CD4-positive, alpha-beta T cell treated with Interleukin-6 for 4 hours (primary cell): ENCODE measurements at regions not wholly inside any gene's neighbourhood (a gene's known extent, or its start where the extent isn't known, plus 50 kb on each side); places are given as distances from the start of the nearest gene placed in this dataset.
"Not testable (repeated sequence)": the region's sequence is repeated elsewhere in the genome, so short reads cannot be mapped to it uniquely, and the experiment has no call there.

Source experiments
- DNase-seq: peaks from one replicate; pipeline ENCODE4 v3.0.0-alpha.2; 2020; ENCODE audit warnings: mixed read lengths

DNA sequence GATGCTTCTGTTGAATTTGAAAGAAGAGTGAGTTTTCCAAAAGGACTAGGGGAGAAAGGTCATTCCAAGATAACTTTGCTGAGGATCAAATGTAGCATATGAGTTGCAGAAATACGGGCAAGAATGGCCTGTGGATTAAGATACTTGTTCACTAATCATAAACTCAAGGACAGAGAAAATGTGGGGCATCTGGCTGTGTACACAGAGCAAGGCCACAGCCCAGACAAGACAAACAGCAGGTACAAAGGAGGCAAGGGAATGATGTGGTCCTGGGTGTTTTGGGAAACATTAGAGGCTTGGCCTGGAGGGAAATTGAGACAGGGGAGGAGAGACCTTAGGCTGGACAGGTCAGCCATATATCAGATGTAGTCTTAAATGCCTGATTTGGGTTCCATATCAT, 254.8 kb downstream of the TTC32 start:
- no peak for DNase-seq

DNA sequence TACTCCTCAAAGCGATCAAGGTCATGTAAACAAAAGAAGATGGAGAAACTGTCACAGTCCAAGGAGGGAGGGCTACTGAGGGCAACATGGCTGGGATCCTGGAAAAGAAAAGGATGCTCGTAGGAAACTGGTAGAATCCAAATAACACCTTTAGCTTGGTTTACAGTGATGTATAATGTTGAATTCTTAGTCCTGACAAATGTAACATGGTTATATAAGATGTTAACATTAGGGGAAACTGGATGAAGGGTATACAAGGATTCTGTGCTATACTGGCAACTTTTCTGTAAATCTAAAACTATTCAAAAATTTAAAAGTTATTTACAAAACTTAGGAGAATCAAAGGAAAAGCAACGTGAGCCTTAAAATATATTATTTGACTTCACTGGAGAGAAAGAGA, 257.0 kb downstream of the TTC32 start:
- no peak for DNase-seq

DNA sequence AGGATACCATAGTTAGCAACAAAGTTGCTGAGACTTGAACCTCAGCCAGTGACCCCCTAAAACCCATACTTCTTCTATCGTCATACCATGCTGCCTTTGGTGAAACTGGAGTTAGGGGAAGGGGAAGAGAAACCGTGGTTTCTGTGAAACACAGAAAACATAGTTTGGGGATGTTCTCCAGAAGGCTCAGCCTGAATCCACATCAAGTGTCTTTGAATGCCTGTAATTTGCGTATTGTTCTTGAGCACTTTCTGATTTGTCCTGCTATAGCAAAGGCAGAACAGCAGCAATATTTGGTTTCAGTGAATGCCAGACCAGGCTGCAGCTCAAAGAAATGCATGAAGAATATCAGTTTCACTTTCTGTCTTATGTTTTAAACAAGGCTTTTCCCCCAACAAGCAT, 258.7 kb downstream of the TTC32 start:
- no peak for DNase-seq

DNA sequence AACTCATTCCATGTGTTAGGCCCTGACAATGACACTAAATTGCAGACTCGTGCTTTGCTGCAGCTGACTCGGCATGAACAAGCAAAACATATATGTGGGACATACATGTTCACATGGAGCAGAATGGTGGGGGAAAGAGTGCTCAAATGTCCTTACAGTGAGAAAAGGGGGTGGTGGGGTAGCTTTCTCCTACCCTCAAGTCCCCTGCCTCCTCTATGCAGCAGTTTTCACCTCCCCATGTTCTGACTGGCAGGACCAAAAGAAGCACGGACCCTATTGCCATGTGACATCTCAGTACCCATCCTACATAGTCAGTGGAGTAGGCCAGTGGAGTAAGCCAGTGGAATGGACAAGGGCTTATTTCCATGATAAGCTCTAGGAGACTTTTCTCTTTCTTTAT, 259.3 kb downstream of the TTC32 start:
- DNase-seq, result no peak

DNA sequence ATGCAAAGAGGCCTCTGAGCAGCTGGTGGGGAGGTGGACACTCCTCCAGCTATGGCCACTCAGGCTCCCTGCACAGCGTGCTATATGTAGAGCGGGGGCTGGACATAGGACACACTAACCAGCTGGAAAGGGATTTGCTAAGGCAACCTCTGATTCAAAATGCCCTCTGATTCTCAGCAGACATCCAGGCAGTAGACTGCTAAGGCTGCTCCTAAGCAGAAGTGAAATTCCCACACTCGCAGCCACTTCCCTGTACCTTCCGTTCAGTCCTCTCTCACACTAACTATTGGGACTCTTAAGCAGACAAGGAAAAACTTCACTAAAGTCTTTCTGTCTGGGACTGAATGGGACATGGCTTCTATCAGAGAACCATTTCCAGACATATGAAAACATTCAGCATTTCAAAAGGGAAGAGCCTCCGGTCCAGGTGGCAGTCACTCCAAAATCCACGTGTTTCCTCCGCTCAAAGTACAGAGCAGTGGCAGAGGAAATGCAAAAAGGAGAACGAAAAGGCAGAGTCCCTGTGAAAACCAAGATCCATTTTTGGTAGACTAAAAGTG, 265.8 kb downstream of the TTC32 start:
- no peak for DNase-seq

DNA sequence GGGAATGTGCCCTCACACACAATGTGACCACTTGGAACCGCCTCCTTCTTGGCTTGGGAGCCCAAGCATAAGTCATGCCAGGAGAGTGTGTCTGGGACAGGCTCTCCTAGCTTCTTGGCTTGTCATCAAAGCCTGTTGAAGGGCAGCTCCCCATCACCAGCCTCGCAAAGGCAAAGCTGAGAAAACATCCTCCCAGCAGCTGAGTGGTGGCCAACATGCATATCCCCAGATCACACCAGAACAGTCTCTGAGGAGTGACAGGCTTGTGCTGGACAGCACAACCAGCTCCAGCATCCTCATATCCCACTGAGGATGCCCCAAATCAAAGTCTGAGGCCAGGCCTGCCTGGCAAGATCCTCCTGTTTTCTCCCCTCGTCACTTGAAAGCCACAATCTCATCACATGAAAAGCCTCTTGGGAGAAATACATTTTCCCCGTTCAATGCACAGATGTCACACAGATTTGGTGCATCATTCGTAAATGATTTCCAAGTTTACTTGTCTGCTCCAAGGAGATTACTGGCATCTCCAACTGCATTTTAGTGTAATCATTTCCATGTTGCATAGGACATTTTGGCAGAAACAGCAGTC, 269.3 kb downstream of the TTC32 start:
- no peak for DNase-seq

DNA sequence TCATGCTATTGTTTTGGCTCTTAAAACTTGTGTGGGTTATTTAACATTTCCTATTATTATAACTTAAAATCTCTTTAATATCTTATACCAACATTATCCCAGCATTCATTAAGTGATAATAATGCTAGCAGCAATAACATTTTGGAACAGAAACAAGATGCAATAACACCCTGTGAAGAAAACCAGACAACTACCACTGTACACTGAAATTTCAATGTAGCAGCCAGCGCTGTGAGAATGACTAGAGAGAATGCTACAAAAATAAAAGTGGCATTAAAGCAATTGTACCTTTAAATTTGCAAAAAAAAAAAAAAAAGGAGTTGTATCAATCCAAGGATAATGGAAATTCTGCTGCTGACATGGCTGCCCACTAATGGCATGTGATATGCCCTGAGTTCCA, 269.9 kb downstream of the TTC32 start:
- no peak for DNase-seq

DNA sequence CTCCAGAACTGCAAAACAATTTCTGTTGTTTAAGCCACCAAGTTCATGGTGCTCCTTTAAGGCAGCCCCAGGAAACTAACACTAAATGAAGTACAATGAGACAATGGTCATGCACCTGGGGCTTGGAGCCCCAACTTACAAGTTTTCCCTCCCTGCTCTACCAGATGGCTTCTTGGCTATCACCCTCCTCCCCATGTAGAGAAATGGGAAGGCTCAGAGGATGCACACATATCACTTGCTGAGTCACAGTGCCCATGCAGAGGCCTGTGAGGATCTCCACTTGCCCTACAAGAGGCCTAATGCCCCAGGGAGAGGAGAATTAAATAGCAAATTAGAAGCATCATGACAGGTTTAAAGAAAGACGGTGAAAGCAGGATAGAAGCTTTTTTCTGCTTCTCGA, 270.9 kb downstream of the TTC32 start:
- no peak for DNase-seq

DNA sequence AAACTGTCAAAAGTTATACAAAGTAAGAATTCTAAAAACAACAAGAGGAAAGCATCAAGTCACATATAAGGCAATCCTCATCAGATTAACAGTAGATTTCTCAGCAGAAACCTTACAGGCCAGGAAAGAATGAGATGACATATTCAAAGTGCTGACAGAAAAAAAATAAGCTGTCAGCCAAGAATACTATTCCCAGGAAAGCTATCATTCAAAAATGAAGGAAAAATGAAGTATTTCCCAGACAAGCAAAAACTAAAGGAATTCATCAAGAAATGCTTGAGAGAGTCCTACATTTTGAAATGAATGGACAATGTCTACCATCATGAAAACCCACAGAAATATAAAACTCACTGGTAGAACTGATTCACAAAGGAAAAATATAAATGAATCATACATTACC, 268.9 kb upstream of the OSR1 start:
- no peak for DNase-seq

DNA sequence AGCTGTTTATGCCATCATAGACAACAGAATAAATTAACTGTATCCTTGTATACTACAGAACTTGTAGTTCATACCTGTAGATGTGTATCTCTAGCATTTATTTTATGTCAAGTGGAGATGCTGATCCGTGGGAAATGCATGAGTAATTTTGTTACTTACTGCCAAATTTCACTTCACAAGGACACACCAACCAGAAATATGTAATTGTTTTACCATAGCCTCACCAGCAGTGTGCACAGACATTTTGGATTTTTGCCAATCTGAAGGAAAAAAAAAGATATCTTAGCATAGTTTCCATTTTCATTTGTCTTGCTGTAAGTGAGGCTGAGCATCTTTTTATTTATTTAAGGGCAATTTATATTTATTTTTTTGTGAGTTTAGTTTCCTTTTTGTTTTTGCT, 265.1 kb upstream of the OSR1 start:
- no peak for DNase-seq

DNA sequence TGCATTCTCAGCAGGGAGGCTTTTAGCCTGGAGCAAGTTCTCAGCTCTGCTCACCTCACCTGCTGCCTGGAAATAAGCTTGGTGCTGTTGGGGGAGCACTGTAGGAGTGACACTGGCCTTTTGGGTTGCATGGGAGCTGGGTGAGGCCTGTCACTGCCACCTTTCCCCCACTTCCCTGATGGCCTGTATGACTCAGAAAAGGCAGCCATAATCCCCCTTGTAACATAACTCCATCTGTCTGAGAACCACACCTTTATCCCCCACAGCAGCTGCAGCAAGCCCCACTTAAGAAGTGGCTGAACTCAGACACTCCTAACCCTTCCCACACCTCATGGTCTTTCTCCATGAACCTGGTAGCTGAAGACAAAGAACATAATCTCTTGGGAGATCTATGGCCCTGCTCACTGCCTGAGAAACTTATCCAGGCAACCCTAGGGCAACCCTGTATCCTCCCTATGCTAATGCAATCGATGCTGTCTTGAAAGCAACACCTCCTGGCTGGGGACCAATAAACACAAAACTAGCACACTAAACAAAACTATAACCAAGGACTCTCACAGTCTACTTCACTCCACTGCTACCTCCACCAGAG, 258.9 kb upstream of the OSR1 start:
- DNase-seq, result no peak

DNA sequence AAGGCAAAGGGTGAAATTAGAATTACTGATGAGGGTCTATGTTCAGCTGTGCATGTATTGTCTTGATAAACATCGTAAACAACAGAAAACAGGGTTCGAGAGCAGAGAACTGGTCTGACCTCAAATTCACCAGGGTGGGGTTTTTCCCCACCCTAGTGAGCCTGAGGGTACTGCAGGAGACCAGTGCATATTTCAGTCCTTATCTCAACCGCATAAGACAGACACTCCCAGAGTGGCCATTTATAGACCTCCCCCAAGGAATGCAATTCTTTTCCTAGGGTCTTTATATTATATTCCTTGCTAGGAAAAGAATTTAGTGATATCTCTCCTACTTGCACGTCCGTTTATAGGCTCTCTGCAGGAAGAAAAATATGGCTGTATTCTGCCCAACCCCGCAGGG, 257.0 kb upstream of the OSR1 start:
- DNase-seq, result not testable (repeated sequence)

DNA sequence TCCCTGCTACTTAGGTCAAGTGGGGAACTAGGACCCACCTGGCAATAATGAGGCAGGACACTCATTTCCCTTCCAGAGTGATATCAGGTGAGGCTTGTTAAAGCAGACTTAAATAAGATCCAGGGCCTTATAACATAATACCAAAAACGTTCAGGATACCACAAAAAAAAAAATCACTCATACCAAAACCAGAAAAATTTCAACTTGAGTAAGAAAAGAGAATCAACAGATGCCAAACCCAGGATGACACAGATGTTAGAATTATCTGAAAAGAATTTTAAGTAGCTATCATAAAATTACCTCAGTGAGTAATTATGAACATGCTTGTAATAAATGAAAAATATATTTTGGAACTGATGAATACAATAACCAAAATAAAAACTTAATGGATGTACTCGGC, 255.6 kb upstream of the OSR1 start:
- no peak for DNase-seq

DNA sequence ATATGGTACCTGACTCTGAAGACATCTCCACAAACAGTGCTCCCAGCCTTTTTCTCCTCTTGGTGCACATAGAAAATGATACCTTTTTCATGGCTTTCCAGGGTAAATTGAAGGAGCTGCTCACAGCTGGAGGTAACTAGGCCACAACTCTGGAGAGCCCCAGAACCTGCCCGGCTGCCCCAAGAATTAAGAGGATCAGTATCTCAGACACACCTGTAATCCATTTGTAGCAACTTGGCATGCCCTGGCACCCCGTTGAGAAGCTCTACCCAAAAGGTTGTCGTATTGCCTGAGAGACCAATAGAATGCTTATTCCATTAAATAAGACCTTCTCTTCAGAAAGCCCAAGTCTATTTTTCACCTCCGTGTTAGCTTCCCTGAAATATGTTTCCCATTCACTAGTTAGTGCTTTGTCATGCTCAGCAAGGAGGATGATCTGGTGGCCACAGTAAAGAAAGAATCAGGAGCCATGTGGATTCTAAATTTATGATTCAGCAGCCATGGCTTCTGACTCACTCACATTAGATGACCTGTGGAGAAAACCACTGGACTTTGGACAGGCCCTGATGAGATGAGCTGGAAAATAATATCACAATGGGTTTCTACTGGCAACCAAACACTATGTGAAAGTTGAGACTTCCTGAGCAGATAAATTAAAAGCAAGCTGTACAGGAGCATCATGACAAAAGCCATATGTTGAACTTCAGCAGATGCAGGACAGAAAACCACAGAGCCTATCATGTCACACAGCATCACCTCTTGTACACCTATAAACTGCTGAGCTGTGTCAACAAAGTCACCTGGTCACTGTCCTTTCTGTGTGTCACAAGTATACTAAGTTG, 253.3 kb upstream of the OSR1 start:
- DNase-seq, result no peak

DNA sequence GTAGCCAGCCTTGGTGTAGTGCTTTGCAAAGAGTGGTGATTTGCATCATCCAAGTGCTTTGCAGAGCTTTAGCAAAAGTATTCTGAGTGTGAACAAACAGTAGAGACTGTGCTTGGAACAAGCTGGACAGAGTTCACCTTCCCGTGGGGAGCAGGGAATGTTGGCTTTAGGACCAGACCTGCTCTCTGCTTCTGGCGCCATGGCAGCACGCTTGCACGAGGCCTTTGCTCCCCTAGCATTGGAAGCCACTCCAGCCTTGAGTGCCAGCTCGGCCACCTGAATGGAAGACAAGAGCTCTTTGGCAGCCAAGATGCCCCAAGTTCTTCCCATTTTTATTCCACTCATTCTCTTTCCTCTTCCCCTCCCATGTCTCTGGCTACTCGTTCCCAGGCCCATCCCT, 250.8 kb upstream of the OSR1 start:
- DNase-seq, result no peak

DNA sequence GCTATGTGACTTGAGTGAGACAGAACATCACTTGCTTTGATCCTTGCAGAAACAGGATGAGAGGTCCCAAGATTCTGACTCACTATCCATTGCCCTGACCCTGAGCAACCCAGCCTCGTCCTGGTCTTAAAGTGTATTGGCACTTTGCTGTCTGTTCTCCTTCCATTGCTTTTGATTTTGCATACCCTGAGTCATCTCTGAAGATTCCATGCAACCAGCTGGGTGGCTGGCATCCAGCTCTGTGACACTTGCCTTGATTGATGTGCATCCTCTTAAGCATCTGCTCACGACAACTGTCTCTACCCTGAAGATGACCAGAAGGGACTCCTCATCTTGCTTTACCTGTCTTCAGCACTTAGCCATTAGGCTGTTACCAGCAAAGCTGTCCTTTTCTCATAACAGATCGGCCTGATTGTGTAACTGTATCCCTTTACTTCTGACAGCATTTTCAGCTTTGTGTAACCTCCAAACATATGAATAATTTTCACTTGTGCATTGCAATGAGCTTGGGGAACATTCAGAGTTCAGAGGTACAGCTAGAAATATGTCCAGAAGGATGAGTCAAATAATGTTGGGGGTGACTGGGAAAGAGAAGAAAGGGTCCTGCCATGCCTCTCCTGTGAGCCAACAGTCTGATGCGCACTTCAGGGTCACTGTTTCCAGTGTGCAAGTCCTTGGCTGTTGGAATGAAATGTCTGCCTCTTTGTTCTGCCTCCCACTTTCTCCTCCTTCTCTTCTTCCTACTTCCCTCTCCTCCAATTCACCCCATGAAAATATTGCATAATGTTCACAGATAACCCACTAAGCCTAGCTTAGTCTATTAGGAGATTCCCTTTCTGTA, 249.7 kb upstream of the OSR1 start:
- no peak for DNase-seq

DNA sequence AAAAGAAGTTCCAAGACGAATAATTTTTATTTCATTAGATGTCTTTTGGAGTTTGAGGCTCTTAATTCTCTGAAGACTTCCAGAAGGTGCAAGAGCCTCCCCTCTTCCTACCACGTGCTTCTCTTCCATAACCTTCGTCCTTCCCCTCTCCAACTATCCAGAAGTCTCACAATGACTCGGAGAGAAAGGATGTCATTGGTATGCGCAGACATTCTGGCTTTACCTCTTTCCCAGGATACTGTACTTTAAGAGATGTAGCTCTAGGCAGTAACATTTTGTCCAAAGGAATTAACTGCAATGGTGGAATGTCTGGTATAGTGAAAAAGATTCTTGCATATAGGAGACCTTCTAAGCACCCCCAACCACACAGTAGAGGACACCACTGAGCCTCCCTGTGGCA, 249.0 kb upstream of the OSR1 start:
- DNase-seq, result no peak

DNA sequence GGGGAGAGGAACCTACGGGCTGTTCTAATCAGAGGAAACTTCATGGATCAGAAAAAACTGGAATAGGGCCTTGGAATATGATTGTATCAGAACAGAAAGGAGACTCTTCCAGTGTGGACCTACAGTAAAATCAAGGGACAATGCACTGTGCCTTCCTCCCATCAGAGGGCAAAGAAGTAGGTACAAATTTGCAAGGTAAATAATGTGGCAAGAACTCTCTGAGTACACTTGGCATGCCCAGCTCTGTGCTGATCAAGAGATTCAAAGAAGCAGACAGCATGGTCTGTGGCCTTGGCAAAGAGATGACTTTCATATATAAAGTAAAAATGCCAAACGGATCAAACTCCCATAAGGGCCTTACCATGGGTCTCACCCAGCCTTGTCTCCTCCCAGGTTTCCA, 242.6 kb upstream of the OSR1 start:
- DNase-seq, result no peak

DNA sequence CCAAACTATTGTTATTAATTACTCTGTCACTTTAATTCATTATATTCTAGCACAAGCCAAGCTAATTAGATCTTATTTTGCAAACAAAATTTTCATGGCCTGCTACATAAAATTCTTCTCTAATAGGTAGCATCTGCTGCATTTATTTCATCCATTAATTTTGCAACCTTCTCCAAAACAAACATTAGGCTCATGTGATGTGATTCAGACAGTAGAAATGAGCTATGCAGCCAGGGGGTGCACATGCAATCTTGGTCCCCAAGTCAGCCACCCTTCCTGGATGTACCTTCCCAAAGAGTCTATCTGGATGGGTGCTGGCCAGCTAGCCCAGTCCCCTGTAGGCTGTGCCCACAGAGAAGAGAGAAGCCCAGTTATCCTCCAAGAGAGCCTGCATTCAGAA, 242.1 kb upstream of the OSR1 start:
- no peak for DNase-seq

DNA sequence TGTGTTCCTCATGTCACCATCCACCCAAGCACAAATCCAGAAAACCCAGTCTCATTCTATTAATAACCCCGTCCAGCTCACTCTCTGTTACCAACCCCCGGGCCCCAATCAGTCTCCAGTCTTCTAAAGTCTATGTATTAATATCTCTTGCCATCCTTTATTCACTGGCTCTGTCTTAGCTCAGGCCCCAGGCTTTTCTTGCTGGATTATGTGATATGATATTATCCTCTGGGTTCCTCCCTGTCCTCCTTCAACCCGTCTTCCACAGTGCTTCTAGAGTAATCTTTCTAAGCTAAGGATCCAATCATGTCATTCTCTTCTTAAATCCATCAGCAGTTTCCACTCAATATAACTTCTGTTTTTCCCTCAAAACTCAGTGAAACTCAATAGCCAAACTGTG, 240.5 kb upstream of the OSR1 start:
- DNase-seq, result no peak

DNA sequence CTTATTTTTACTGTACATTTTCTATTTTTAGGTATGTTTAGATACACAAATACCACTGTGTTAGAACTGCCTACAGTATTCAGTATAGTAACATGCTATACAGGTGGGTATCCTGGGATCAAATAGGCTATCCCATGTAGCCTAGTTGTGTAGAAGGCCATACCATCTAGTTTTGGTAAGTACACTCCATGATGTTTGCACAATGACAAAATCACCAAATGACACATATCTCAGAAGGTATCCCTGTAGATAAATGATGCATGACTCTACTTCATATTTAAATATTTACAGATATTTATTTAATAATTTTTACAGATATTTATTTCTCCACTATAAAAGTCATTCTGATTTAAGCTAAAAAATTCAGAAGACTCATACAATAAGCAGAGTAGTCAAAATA, 233.8 kb upstream of the OSR1 start:
- no peak for DNase-seq

DNA sequence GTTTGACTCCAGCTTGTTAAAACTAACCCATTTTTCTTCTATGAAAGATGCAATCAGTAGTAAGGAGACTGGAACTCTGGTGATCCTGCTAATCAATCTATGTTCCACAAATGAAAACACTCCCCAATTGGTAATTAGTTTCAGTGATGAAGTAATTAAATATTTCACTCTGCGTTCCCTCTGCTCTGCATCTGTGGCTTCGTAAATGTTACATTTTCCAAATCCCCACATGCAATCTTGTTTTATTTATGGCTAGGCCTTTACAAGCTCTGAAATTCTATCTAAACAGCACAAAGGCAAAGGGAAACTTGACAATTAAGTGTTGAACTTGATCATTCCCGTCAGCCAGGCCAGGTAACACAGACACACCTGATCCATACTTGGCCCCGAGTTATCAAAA, 231.4 kb upstream of the OSR1 start:
- DNase-seq, result no peak

DNA sequence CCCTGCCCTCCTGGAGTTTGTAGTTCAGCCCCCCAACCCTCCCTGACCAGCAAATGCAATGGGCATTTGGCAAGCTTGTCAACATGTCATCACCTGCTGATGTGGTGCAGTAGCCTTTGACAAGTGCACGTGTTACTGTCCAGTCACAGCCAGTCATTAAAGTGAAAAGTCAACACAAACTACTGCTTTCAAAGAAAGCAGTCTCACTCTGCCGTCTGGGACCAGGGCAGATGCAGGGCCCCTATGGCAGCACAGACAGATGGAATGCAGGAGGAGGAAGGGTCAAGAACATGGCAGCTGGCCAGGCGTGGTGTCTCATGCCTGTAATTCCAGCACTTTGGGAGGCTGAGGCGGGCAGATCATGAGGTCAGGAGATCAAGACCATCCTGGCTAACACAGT, 222.4 kb upstream of the OSR1 start:
- DNase-seq, result no peak
